Neural cell (in vitro differentiated cells): ENCODE measurements at regions not wholly inside any gene's neighbourhood (a gene's known extent, or its start where the extent isn't known, plus 50 kb on each side); places are given as distances from the start of the nearest gene placed in this dataset.

Experiments
- H2AFZ ChIP-seq: fragments of 200-600, 300-800 bp; sonication (generic), shearing (Covaris generic); 2 replicates; pipeline ENCODE4 v1.6.0; 2014; ENCODE audit warnings: low read depth, mild to moderate bottlenecking, antibody characterized with exemption, low read length, moderate library complexity
- H3F3A ChIP-seq: fragments of 200-600 bp; shearing (Covaris generic); 2 replicates; pipeline ENCODE4 v1.6.1; 2016; ENCODE audit warnings: mild to moderate bottlenecking, moderate library complexity, mixed read lengths, antibody characterized with exemption, low read length; ENCODE audit not compliant: insufficient read depth, poor library complexity, severe bottlenecking
- H3K27ac ChIP-seq: fragments of 200-600, 300-800 bp; sonication (generic), shearing (Covaris generic); 2 replicates; pipeline ENCODE4 v1.5.1; 2014; ENCODE audit warnings: mild to moderate bottlenecking, low read length, moderate library complexity
- H3K27me3 ChIP-seq: fragments of 300-800, 200-600 bp; sonication (generic), shearing (Covaris generic); 2 replicates; pipeline ENCODE4 v1.6.0; 2014; ENCODE audit warnings: mild to moderate bottlenecking, low read depth, low read length, moderate library complexity; ENCODE audit not compliant: insufficient read depth
- H3K36me3 ChIP-seq: fragments of 300-800, 200-600 bp; sonication (generic), shearing (Covaris generic); 2 replicates; pipeline ENCODE4 v1.5.1; 2014; ENCODE audit warnings: mild to moderate bottlenecking, antibody characterized with exemption, low read length, moderate library complexity; ENCODE audit not compliant: insufficient read depth
- H3K4me2 ChIP-seq: fragments of 300-800, 200-600 bp; sonication (generic), shearing (Covaris generic); 2 replicates; pipeline ENCODE4 v1.6.0; 2014; ENCODE audit warnings: mild to moderate bottlenecking, low read length
- H3K4me3 ChIP-seq: fragments of 300-800, 200-600 bp; sonication (generic), shearing (Covaris generic); 2 replicates; pipeline ENCODE4 v1.5.1; 2014; ENCODE audit warnings: mild to moderate bottlenecking, low read length, moderate library complexity
- H3K79me2 ChIP-seq: fragments of 200-600 bp; shearing (Covaris generic); replicated peaks from 2 replicates; pipeline ENCODE4 v1.6.0; 2014; ENCODE audit warnings: mild to moderate bottlenecking, low read length, moderate library complexity; ENCODE audit not compliant: insufficient read depth
- H3K9ac ChIP-seq: fragments of 300-800, 200-600 bp; sonication (generic), shearing (Covaris generic); 2 replicates; pipeline ENCODE4 v1.6.1; 2016; ENCODE audit warnings: mild to moderate bottlenecking, low read length, mixed read lengths
- H3K9me2 ChIP-seq: fragments of 200-600 bp; shearing (Covaris generic); 2 replicates; pipeline ENCODE4 v1.6.1; 2016; ENCODE audit warnings: mild to moderate bottlenecking, low read length, mixed read lengths; ENCODE audit not compliant: insufficient read depth
- H3K9me3 ChIP-seq: fragments of 200-600, 300-800 bp; sonication (generic), shearing (Covaris generic); 2 replicates; pipeline ENCODE4 v1.6.1; 2016; ENCODE audit warnings: mild to moderate bottlenecking, mixed run types, low read length, moderate library complexity, mixed read lengths
- H4K20me1 ChIP-seq: fragments of 200-600 bp; shearing (Covaris generic); 2 replicates; pipeline ENCODE4 v1.6.1; 2016; ENCODE audit warnings: mild to moderate bottlenecking, mixed run types; ENCODE audit not compliant: insufficient read depth
- EP300 ChIP-seq: fragments of 450-650 bp; conservative IDR thresholded peaks from 2 replicates; pipeline ENCODE4 v1.6.1; 2014; ENCODE audit warnings: antibody characterized with exemption, mild to moderate bottlenecking, moderate library complexity; ENCODE audit not compliant: poor library complexity, severe bottlenecking
- EZH2 ChIP-seq: fragments of 200-600, 300-800 bp; shearing (Covaris generic), sonication (generic); IDR thresholded peaks from 2 replicates; pipeline ENCODE4 v1.6.1; 2014; ENCODE audit warnings: antibody characterized with exemption, low read length, borderline replicate concordance, mild to moderate bottlenecking; ENCODE audit not compliant: insufficient read depth, poor library complexity, severe bottlenecking
- MXI1 ChIP-seq: fragments of 450-650 bp; conservative IDR thresholded peaks from 2 replicates; pipeline ENCODE4 v1.6.1; 2014; ENCODE audit warnings: antibody characterized with exemption, mild to moderate bottlenecking; ENCODE audit not compliant: poor library complexity, severe bottlenecking
- POLR2AphosphoS5 ChIP-seq: IDR thresholded peaks from 2 replicates; pipeline ENCODE4 v1.6.1; 2012
- RAD21 ChIP-seq: fragments of 450-650 bp; conservative IDR thresholded peaks from 2 replicates; pipeline ENCODE4 v1.6.1; 2014; ENCODE audit warnings: antibody characterized with exemption, mild to moderate bottlenecking, moderate library complexity
- SMC3 ChIP-seq: fragments of 450-650 bp; conservative IDR thresholded peaks from 2 replicates; pipeline ENCODE4 v1.6.1; 2014; ENCODE audit warnings: antibody characterized with exemption, mild to moderate bottlenecking, moderate library complexity; ENCODE audit not compliant: poor library complexity
- TAF1 ChIP-seq: IDR thresholded peaks from 2 replicates; pipeline ENCODE4 v1.6.1; 2012; ENCODE audit warnings: low read depth
- TF ChIP-seq, protein P1 (sequence below): fragments of 450-650 bp; IDR thresholded peaks from 2 replicates; pipeline ENCODE4 v1.5.1; 2014; ENCODE audit warnings: antibody characterized with exemption, mild to moderate bottlenecking, moderate library complexity; ENCODE audit not compliant: poor library complexity, severe bottlenecking
- TF ChIP-seq, protein P2 (sequence below): IDR thresholded peaks from 2 replicates; pipeline ENCODE4 v1.6.1; 2012; ENCODE audit warnings: borderline replicate concordance

DNA sequence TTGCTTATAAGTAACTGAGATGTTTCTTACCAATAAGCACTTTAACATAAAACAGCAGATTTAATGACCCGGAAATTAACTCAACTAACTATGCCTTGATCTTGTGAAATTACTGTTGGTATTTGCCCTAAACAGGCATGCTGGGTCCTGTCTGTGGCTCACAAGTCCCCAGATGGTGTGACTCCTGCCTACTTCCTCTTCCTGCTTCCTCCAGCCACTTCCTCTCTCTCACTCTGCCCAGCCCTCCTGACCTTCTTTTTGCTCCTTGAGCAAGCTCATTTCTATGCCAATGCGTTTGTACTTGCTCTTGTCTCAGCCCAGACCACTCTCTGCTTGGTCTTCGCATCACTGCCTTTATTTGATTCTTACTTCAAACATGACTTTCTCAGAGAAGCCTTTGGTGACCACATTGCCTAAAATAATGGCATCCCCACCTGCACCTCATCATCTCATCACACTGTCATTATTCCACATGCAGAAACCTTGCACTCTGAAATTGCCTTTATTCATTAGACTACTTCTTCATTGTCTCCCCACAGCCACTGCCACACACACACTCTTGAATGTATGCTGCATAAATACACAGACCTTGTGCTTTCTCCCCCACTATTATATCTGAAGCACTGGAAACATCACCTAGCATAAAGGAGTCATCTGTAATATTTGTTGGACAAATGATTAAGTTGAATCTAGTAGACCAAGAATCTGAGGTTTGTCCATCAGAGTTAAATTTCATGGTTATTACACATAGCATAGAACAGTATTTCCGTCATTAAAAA, 256.3 kb upstream of the SEMA6D start:
- H2AFZ ChIP-seq = no peak overlapping the region
- no peak overlapping the region for H3K27ac ChIP-seq
- no peaks in the 10 kb centered on the region for H3K27me3 ChIP-seq
- no peaks in the 10 kb centered on the region for H3F3A ChIP-seq
- H3K36me3 ChIP-seq = no peaks in the 10 kb centered on the region
- H3K9me3 ChIP-seq = no peaks in the 10 kb centered on the region
- H3K79me2 ChIP-seq = no peaks in the 10 kb centered on the region
- no peak overlapping the region for H3K4me3 ChIP-seq
- no peak overlapping the region for H3K9ac ChIP-seq
- H3K4me2 ChIP-seq = no peak overlapping the region
- no peaks in the 10 kb centered on the region for H3K9me2 ChIP-seq
- no peaks in the 10 kb centered on the region for H4K20me1 ChIP-seq
- TF ChIP-seq SMC3 (no peak), EP300 (no peak), MXI1 (no peak), RAD21 (no peak), TAF1 (no peak), POLR2AphosphoS5 (no peak), EZH2 (no peak)
- TF ChIP-seq, protein P1, sequence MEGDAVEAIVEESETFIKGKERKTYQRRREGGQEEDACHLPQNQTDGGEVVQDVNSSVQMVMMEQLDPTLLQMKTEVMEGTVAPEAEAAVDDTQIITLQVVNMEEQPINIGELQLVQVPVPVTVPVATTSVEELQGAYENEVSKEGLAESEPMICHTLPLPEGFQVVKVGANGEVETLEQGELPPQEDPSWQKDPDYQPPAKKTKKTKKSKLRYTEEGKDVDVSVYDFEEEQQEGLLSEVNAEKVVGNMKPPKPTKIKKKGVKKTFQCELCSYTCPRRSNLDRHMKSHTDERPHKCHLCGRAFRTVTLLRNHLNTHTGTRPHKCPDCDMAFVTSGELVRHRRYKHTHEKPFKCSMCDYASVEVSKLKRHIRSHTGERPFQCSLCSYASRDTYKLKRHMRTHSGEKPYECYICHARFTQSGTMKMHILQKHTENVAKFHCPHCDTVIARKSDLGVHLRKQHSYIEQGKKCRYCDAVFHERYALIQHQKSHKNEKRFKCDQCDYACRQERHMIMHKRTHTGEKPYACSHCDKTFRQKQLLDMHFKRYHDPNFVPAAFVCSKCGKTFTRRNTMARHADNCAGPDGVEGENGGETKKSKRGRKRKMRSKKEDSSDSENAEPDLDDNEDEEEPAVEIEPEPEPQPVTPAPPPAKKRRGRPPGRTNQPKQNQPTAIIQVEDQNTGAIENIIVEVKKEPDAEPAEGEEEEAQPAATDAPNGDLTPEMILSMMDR = no peak
- TF ChIP-seq, protein P2, sequence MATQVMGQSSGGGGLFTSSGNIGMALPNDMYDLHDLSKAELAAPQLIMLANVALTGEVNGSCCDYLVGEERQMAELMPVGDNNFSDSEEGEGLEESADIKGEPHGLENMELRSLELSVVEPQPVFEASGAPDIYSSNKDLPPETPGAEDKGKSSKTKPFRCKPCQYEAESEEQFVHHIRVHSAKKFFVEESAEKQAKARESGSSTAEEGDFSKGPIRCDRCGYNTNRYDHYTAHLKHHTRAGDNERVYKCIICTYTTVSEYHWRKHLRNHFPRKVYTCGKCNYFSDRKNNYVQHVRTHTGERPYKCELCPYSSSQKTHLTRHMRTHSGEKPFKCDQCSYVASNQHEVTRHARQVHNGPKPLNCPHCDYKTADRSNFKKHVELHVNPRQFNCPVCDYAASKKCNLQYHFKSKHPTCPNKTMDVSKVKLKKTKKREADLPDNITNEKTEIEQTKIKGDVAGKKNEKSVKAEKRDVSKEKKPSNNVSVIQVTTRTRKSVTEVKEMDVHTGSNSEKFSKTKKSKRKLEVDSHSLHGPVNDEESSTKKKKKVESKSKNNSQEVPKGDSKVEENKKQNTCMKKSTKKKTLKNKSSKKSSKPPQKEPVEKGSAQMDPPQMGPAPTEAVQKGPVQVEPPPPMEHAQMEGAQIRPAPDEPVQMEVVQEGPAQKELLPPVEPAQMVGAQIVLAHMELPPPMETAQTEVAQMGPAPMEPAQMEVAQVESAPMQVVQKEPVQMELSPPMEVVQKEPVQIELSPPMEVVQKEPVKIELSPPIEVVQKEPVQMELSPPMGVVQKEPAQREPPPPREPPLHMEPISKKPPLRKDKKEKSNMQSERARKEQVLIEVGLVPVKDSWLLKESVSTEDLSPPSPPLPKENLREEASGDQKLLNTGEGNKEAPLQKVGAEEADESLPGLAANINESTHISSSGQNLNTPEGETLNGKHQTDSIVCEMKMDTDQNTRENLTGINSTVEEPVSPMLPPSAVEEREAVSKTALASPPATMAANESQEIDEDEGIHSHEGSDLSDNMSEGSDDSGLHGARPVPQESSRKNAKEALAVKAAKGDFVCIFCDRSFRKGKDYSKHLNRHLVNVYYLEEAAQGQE = no peak

- H3K27ac ChIP-seq = no peak overlapping the region
- no peaks in the 10 kb centered on the region for H3K9me3 ChIP-seq
- no peak for TF ChIP-seq EZH2
Observed at GRCh38 chr15:47461652-47462141, 255.6 kb upstream of the SEMA6D start.

More at GRCh38 chr15:47461652-47462141, 255.6 kb upstream of the SEMA6D start:
- Histone ChIP-seq H3K27me3 (no peaks in the 10 kb centered on the region), H4K20me1 (no peaks in the 10 kb centered on the region), H3K79me2 (no peaks in the 10 kb centered on the region), H3F3A (no peaks in the 10 kb centered on the region), H2AFZ (no peak overlapping the region), H3K9ac (no peak overlapping the region), H3K9me2 (no peaks in the 10 kb centered on the region), H3K4me2 (no peak overlapping the region), H3K36me3 (no peaks in the 10 kb centered on the region), H3K4me3 (no peak overlapping the region)
